SU-DHL-6 (cell line): ENCODE measurements at regions not wholly inside any gene's neighbourhood (a gene's known extent, or its start where the extent isn't known, plus 50 kb on each side); places are given as distances from the start of the nearest gene placed in this dataset.

Experiments
- H2AFZ ChIP-seq: fragments of 200-600 bp; sonication (generic); 2 replicates; pipeline ENCODE4 v1.6.1; 2014; ENCODE audit warnings: low read depth, mild to moderate bottlenecking, moderate library complexity, mixed read lengths, antibody characterized with exemption, low read length; ENCODE audit not compliant: severe bottlenecking
- H3F3A ChIP-seq: fragments of 200-600 bp; shearing (Covaris generic); 2 replicates; pipeline ENCODE4 v1.6.0; 2016; ENCODE audit warnings: antibody characterized with exemption, mild to moderate bottlenecking; ENCODE audit not compliant: insufficient read depth
- H3K27ac ChIP-seq: fragments of 200-600 bp; sonication (generic); 2 replicates; pipeline ENCODE4 v1.5.1; 2016; ENCODE audit warnings: low read depth, mild to moderate bottlenecking, low read length, moderate library complexity, mixed read lengths
- H3K27me3 ChIP-seq: fragments of 200-600 bp; sonication (generic), shearing (Covaris generic); 2 replicates; pipeline ENCODE4 v1.6.0; 2014; ENCODE audit warnings: mild to moderate bottlenecking, low read length
- H3K36me3 ChIP-seq: fragments of 200-600 bp; sonication (generic); 2 replicates; pipeline ENCODE4 v1.6.1; 2014; ENCODE audit warnings: mild to moderate bottlenecking, low read length, mixed read lengths
- H3K4me2 ChIP-seq: fragments of 300-600, 200-600 bp; shearing (Covaris generic), sonication (generic); 2 replicates; pipeline ENCODE4 v1.6.0; 2014; ENCODE audit warnings: low read length, low read depth, mild to moderate bottlenecking; ENCODE audit not compliant: poor library complexity, severe bottlenecking
- H3K4me3 ChIP-seq: fragments of 200-600 bp; sonication (generic); 2 replicates; pipeline ENCODE4 v1.5.1; 2014; ENCODE audit warnings: antibody characterized with exemption, low read length, mild to moderate bottlenecking, mixed read lengths; ENCODE audit not compliant: insufficient read depth, poor library complexity, severe bottlenecking
- H3K79me2 ChIP-seq: fragments of 200-600 bp; sonication (generic); 2 replicates; pipeline ENCODE4 v1.6.1; 2014; ENCODE audit warnings: mild to moderate bottlenecking, low read length, moderate library complexity; ENCODE audit not compliant: insufficient read depth
- H3K9ac ChIP-seq: fragments of 200-600 bp; sonication (generic); 2 replicates; pipeline ENCODE4 v1.7.0; 2014; ENCODE audit warnings: mild to moderate bottlenecking, low read length
- H3K9me2 ChIP-seq: fragments of 200-600 bp; sonication (generic); replicated peaks from 2 replicates; pipeline ENCODE4 v1.6.1; 2014; ENCODE audit warnings: low read length; ENCODE audit not compliant: insufficient read depth
- H3K9me3 ChIP-seq: fragments of 200-600 bp; sonication (generic); 2 replicates; pipeline ENCODE4 v1.6.1; 2014; ENCODE audit warnings: low read length, mixed read lengths; ENCODE audit not compliant: insufficient read depth
- H4K20me1 ChIP-seq: fragments of 200-600 bp; sonication (generic); 2 replicates; pipeline ENCODE4 v1.6.1; 2014; ENCODE audit warnings: low read depth, mild to moderate bottlenecking, antibody characterized with exemption, low read length, moderate library complexity, mixed read lengths
- EZH2phosphoT487 ChIP-seq: fragments of 200-600 bp; sonication (generic), shearing (Covaris generic); conservative IDR thresholded peaks from 2 replicates; pipeline ENCODE4 v1.6.1; 2018; ENCODE audit warnings: mild to moderate bottlenecking, antibody characterized with exemption, low read length, moderate library complexity, mixed read lengths
- TF ChIP-seq, protein P1 (sequence below): fragments of 200-600 bp; sonication (generic); IDR thresholded peaks from one replicate; pipeline ENCODE4 v1.5.1; 2017; ENCODE audit warnings: antibody characterized with exemption, mild to moderate bottlenecking, low read length, moderate library complexity; ENCODE audit not compliant: insufficient read depth, poor library complexity, severe bottlenecking

DNA sequence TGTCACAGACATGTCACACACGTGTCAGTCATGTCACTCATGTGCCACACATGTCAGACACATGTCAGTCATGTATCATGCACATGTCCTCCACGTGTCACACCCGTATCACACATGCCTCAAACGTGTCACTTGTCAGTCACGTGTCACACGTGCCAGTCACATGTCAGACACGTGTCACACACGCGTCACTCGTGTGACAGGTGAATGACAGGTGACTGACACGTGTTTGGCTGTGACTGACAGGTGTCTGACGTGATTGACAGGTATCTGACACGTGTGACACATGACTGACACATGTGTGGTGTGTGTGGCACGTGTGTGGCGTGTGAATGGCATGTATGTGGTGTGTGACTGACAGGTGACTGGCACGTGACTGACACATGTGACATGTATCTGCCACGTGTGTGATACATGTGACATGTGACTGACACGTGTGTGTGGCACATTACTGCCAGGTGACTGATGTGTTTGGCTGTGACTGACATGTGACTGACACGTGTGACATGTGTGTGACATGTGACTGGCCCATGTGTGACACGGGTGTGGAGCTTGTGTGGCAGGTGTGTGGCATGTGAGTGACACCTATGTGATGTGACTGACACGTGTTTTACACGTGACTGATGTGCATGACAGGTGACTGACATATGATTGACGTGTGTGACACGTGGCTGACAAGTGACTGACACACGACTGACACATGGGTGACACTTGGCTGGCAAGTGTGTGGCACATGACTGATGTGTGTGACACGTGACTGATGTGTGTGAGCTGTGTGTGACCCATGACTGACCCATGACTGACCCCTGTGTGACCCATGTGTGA lies 90.7 kb upstream of the GPC3 start:
- Histone ChIP-seq H3K4me2 (no peak overlapping the region), H4K20me1 (no peaks in the 10 kb centered on the region), H3K27ac (no peak overlapping the region), H3K9ac (no peak overlapping the region), H3F3A (no peaks in the 10 kb centered on the region), H3K27me3 (no peaks in the 10 kb centered on the region), H3K4me3 (no peak overlapping the region), H3K9me3 (no peaks in the 10 kb centered on the region), H2AFZ (no peak overlapping the region), H3K9me2 (no peaks in the 10 kb centered on the region), H3K36me3 (no peaks in the 10 kb centered on the region), H3K79me2 (no peaks in the 10 kb centered on the region)
- no peak for TF ChIP-seq EZH2phosphoT487
- TF ChIP-seq, protein P1, sequence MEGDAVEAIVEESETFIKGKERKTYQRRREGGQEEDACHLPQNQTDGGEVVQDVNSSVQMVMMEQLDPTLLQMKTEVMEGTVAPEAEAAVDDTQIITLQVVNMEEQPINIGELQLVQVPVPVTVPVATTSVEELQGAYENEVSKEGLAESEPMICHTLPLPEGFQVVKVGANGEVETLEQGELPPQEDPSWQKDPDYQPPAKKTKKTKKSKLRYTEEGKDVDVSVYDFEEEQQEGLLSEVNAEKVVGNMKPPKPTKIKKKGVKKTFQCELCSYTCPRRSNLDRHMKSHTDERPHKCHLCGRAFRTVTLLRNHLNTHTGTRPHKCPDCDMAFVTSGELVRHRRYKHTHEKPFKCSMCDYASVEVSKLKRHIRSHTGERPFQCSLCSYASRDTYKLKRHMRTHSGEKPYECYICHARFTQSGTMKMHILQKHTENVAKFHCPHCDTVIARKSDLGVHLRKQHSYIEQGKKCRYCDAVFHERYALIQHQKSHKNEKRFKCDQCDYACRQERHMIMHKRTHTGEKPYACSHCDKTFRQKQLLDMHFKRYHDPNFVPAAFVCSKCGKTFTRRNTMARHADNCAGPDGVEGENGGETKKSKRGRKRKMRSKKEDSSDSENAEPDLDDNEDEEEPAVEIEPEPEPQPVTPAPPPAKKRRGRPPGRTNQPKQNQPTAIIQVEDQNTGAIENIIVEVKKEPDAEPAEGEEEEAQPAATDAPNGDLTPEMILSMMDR, result no peak

DNA sequence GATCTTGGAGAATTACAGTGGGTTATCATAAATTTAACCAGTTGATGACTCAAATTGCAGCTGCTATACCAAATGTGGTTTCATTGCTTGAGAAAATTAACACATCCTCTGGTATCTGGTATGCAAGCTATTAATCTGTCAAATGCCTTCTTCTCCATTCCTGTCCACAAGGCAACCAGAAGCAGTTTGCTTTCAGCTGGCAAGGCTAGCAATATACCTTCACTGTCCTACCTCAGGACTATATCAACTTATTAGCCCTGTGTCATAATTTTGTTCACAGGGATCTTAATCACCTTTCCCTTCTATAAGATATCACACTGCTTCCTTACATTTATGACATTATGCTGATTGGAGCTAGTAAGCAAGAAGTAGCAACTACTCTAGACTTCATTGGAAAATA lies 110.0 kb upstream of the GPC3 start:
- H3K4me2 ChIP-seq, result no peak overlapping the region
- no peaks in the 10 kb centered on the region for H3K27me3 ChIP-seq
- TF ChIP-seq EZH2phosphoT487, result no peak
- TF ChIP-seq, protein P1, result no peak
- H3K27ac ChIP-seq, result no peak overlapping the region
- no peak overlapping the region for H3K9ac ChIP-seq
- H3K9me2 ChIP-seq, result no peaks in the 10 kb centered on the region
- no peak overlapping the region for H2AFZ ChIP-seq
- no peaks in the 10 kb centered on the region for H3K79me2 ChIP-seq
- no peaks in the 10 kb centered on the region for H3K36me3 ChIP-seq
- no peaks in the 10 kb centered on the region for H3F3A ChIP-seq
- H4K20me1 ChIP-seq, result no peaks in the 10 kb centered on the region
- H3K4me3 ChIP-seq, result no peak overlapping the region
- no peaks in the 10 kb centered on the region for H3K9me3 ChIP-seq

DNA sequence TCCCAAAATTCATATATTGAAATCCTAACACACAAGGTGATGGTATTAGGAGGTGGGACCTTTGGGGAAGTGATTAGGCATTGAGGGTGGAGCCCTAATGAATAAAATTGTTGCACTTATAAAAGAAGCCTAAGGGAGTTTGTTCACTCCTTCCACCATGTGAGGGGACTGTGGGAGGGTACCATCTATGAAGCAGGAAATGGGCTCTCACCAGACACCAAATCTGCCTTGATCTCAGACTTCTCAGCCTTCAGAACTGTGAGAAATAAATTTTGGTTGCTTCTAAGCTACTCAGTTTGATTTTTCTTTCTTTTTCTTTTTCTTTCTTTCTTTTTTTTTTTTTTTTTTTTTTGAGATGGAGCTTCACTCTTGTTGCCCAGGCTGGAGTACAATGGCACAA lies 116.2 kb upstream of the GPC3 start:
- H3F3A ChIP-seq, result no peaks in the 10 kb centered on the region
- no peak overlapping the region for H3K4me3 ChIP-seq
- H4K20me1 ChIP-seq, result no peaks in the 10 kb centered on the region
- TF ChIP-seq, protein P1, result no peak
- no peak for TF ChIP-seq EZH2phosphoT487
- no peak overlapping the region for H3K9ac ChIP-seq
- no peaks in the 10 kb centered on the region for H3K9me2 ChIP-seq
- no peaks in the 10 kb centered on the region for H3K9me3 ChIP-seq
- no peak overlapping the region for H3K27ac ChIP-seq
- H3K36me3 ChIP-seq, result no peaks in the 10 kb centered on the region
- no peak overlapping the region for H3K4me2 ChIP-seq
- no peaks in the 10 kb centered on the region for H3K79me2 ChIP-seq
- no peaks in the 10 kb centered on the region for H3K27me3 ChIP-seq
- no peak overlapping the region for H2AFZ ChIP-seq
